AG04449 (cell line): ENCODE measurements at regions not wholly inside any gene's neighbourhood (a gene's known extent, or its start where the extent isn't known, plus 50 kb on each side); places are given as distances from the start of the nearest gene placed in this dataset.
"Not testable (repeated sequence)": the region's sequence is repeated elsewhere in the genome, so short reads cannot be mapped to it uniquely, and the experiment has no call there.

ENCODE experiments used
- CTCF ChIA-PET: fragments of 350-600 bp; formaldehyde crosslinking; extraction: SDS; loops from one replicate; lab custom pipeline; 2021; ENCODE audit warnings: antibody characterized with exemption; lab: Yijun Ruan, JAX
- POLR2A ChIA-PET: fragments of 400-600, 350-600 bp; formaldehyde crosslinking; extraction: SDS; loops from one replicate; lab custom pipeline; 2020; ENCODE audit warnings: antibody characterized with exemption, inconsistent platforms; lab: Yijun Ruan, JAX
- DNase-seq: peaks from one replicate; pipeline ENCODE4 v3.0.0-alpha.2; 2010; ENCODE audit warnings: low read depth, low spot score
- H3K4me3 ChIP-seq: 2 replicates; pipeline ENCODE4 v1.5.1; 2011; ENCODE audit warnings: low read depth, mild to moderate bottlenecking, control low read depth, low read length
- TF ChIP-seq, protein P1 (sequence below): IDR thresholded peaks from one replicate; pipeline ENCODE4 v1.5.1; 2011; ENCODE audit warnings: mild to moderate bottlenecking, moderate library complexity, low read length, control low read depth, inconsistent platforms; ENCODE audit not compliant: insufficient read depth; ENCODE audit errors: missing control alignments

DNA sequence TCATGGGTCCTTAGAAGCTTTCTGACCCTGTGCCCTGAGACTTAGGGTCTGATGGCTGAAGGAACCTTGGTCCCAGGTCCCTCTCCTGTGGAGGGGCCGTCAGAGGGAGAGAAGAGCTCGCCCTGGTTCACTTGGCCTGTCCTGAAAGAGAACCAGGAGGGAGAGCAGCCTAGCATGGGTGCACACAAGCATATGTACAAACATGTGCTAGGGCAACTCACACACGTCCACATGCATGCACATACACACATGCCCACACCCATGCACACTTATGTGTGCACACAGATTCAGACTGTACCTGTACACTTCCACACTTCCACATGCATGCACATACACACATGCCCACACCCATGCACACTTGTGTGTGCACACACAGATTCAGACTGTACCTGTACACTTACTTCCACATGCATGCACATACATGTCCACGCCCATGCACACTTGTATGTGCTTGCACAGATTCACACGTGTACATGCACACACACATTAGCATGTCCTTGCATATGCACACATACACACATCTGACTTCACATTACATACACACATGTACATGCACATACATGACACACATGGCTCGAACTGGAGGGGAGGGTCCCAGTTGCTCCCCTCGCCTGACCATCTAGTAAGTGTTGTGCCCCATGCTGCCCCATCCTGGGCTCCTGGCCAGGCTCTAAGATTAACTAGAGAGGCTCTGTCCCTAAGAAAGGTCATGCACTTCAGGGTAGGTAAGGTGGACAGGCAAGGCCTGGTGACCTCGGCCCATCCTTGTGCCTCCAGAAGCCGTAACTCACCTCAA is 122.0 kb downstream of the METRNL start:
- ChIA-PET POLR2A (no interaction called here), CTCF (interaction anchor here (1.2 to 1.6 kb wide), 5 partner anchors 12 to 420 kb away, joined by 3 to 10 read pairs (median 4); no protein-coding TSS in a partner anchor)
- TF ChIP-seq, protein P1, sequence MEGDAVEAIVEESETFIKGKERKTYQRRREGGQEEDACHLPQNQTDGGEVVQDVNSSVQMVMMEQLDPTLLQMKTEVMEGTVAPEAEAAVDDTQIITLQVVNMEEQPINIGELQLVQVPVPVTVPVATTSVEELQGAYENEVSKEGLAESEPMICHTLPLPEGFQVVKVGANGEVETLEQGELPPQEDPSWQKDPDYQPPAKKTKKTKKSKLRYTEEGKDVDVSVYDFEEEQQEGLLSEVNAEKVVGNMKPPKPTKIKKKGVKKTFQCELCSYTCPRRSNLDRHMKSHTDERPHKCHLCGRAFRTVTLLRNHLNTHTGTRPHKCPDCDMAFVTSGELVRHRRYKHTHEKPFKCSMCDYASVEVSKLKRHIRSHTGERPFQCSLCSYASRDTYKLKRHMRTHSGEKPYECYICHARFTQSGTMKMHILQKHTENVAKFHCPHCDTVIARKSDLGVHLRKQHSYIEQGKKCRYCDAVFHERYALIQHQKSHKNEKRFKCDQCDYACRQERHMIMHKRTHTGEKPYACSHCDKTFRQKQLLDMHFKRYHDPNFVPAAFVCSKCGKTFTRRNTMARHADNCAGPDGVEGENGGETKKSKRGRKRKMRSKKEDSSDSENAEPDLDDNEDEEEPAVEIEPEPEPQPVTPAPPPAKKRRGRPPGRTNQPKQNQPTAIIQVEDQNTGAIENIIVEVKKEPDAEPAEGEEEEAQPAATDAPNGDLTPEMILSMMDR, result no peak
- H3K4me3 ChIP-seq, result no peak overlapping the region
- no peak for DNase-seq

DNA sequence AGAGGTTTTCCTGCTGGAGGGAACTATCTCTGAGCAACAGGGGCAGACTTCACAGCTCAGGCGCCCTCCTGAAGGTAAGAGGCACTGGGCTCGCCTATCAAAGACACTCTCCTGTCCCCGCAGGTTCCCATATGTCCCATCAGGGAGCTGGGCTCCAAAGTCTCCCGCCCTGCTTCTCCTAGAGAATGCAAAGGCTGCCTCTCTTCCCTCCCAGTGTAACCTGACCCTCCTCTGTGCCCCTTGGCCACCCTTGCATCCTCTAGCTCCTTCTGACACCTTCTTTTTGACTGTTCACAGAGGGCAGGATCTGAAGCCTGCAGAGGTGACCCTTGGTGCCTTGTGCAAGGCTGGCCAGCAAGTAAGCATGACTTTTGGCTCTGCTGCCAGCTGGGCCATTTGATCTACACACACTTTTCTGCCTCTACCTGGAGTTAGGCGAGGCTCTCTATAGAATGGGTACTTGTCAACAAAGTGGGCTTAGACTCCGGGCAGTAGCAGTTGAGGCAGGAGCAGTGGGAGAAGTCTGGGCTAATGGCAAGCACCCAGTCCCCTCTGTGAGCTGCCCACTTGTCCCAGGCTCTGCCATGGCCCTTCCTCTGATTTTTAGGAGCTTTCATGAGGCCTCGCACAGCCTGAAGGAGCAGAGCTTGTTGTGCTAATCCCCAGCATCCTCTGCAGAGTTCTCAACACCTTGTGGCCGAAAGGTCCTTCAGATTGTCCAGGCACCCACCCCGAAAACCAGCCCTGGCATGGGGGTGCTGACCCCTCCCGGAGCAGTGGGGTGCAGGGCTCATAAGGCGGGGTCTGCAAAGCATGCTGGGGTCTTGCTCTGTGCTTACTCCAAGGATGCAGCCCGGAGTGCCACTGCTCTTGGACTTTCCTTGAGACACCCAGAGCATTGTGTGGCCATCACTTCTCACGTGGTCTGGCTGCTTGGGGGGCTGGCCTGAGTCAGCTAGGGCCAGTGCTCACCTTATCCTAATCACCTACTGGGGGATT is 122.9 kb downstream of the METRNL start:
- TF ChIP-seq, protein P1, result no peak
- ChIA-PET POLR2A (interaction anchor here (1.0 kb wide), 1 partner anchor 123 kb away, joined by 3 read pairs; the partner anchor contains the start of gene METRNL), CTCF (interaction anchor here (1.2 to 1.8 kb wide), 4 partner anchors 118 to 421 kb away, joined by 4 to 8 read pairs (median 6); no protein-coding TSS in a partner anchor)

GRCh38 chr17:83203073-83203471 is 123.7 kb downstream of the METRNL start:
- TF ChIP-seq, protein P1, result no peak
- CTCF ChIA-PET, result interaction anchor here (1.2 to 1.8 kb wide), 4 partner anchors 98 to 422 kb away, joined by 4 to 8 read pairs (median 6); no protein-coding TSS in a partner anchor
- no peak overlapping the region for H3K4me3 ChIP-seq
- POLR2A ChIA-PET, result interaction anchor here (0.5 to 1.0 kb wide), 2 partner anchors 48 to 124 kb away, joined by 3 read pairs; partner anchors contain the start of gene METRNL
- DNase-seq, result peak; percentile 72

More for the DNA sequence above, 122.9 kb downstream of the METRNL start:
- no peak overlapping the region for H3K4me3 ChIP-seq
- DNase-seq, result no peak

- TF ChIP-seq, protein P1, result no peak
- POLR2A ChIA-PET, result interaction anchor here (0.5 to 1.0 kb wide), 2 partner anchors 48 to 124 kb away, joined by 3 read pairs; partner anchors contain the start of gene METRNL
- DNase-seq, result no peak
- H3K4me3 ChIP-seq, result no peak overlapping the region
- CTCF ChIA-PET, result interaction anchor here (1.0 to 1.8 kb wide), 4 partner anchors 99 to 423 kb away, joined by 3 to 8 read pairs (median 6); no protein-coding TSS in a partner anchor
These were observed 124.2 kb downstream of the METRNL start for GRCh38 chr17:83203472-83204221.

DNA sequence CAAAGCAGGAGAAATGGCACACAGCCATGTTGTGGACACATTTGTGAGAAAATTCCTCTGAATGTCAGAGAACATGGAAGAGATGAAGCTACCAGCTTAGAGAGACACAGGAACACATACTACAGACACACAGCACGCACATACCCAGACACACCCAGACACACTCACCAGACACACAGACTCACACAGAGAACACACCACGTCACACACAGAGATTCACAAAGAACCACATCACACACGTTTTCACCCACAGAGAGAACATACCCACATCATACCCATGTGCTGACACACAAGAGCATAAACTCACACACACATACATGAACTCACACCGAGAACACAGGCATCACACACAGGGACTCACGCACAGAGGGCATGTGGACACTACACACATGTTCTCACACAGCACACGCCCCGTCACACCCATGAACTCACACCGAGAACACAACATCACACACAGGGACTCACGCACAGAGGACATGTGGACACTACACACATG is 124.9 kb downstream of the METRNL start:
- CTCF ChIA-PET, result interaction anchor here (1.0 to 1.8 kb wide), 3 partner anchors 100 to 240 kb away, joined by 3 to 7 read pairs (median 4); no protein-coding TSS in a partner anchor
- TF ChIP-seq, protein P1, result no peak

GRCh38 chr17:83204736-83205386 is 125.5 kb downstream of the METRNL start:
- CTCF ChIA-PET, result interaction anchor here (1.0 kb wide), 1 partner anchor 147 kb away, joined by 3 read pairs; no protein-coding TSS in a partner anchor
- H3K4me3 ChIP-seq, POLR2A ChIA-PET, DNase-seq: not testable (repeated sequence)

More for the DNA sequence above, 124.9 kb downstream of the METRNL start:
- POLR2A ChIA-PET, result no interaction called here
- DNase-seq, result no peak
- H3K4me3 ChIP-seq, result no peak overlapping the region
